CD4-positive, alpha-beta memory T cell (primary cell): ENCODE measurements at regions not wholly inside any gene's neighbourhood (a gene's known extent, or its start where the extent isn't known, plus 50 kb on each side); places are given as distances from the start of the nearest gene placed in this dataset.

Experiments
- CTCF ChIA-PET: fragments of 350-600 bp; sonication (Branson Sonifier 250); formaldehyde crosslinking; loops from one replicate; lab custom pipeline; 2021; ENCODE audit warnings: inconsistent platforms; ENCODE audit not compliant: partially characterized antibody; lab: Charles Lee
- POLR2A ChIA-PET: fragments of 350-600 bp; sonication (Branson Sonifier 250); formaldehyde crosslinking; loops from one replicate; lab custom pipeline; 2021; ENCODE audit not compliant: partially characterized antibody; lab: Charles Lee
- DNase-seq, 5 donors: peaks; one replicate each; pipeline versions ENCODE4 v3.0.0 to v3.0.0-alpha.2; 2020 to 2022; ENCODE audit warnings: mixed read lengths in 1 of 5
- H3K27ac ChIP-seq: one replicate; pipeline ENCODE4 v1.7.0; 2013; ENCODE audit warnings: low read depth, low read length
- H3K27me3 ChIP-seq: 2 replicates; pipeline ENCODE4 v1.7.0; 2013; ENCODE audit warnings: mild to moderate bottlenecking, low read length, moderate library complexity; ENCODE audit not compliant: insufficient read depth
- H3K36me3 ChIP-seq: 2 replicates; pipeline ENCODE4 v1.7.0; 2013; ENCODE audit warnings: mild to moderate bottlenecking, low read length, moderate library complexity; ENCODE audit not compliant: insufficient read depth
- H3K4me1 ChIP-seq: 2 replicates; pipeline ENCODE4 v1.7.0; 2013; ENCODE audit warnings: mild to moderate bottlenecking, low read length, moderate library complexity; ENCODE audit not compliant: insufficient read depth
- H3K4me3 ChIP-seq, 2 donors: one replicate each; pipeline ENCODE4 v1.7.0; 2013; ENCODE audit warnings: low read length in 2 of 2, mild to moderate bottlenecking in 1 of 2
- H3K9me3 ChIP-seq, 2 donors: one replicate each; pipeline ENCODE4 v1.7.0; 2013; ENCODE audit warnings: low read length in 2 of 2, control low read depth in 1 of 2; ENCODE audit not compliant: control insufficient read depth in 1 of 2
- H3K27ac Mint-ChIP-seq, 7 donors: one replicate each; pipeline ENCODE4 v1.8.0; 2020 to 2021; ENCODE audit warnings: mixed read lengths in 7 of 7, mild to moderate bottlenecking in 6 of 7, inconsistent platforms in 3 of 7, moderate library complexity in 3 of 7
- H3K27me3 Mint-ChIP-seq, 2 donors: one replicate each; pipeline ENCODE4 v1.8.0; 2020 to 2021; ENCODE audit warnings: mixed read lengths in 2 of 2
- H3K36me3 Mint-ChIP-seq, 2 donors: one replicate each; pipeline ENCODE4 v1.8.0; 2020 to 2021; ENCODE audit warnings: mixed read lengths in 2 of 2, inconsistent platforms in 1 of 2, mild to moderate bottlenecking in 1 of 2
- H3K4me1 Mint-ChIP-seq, 4 donors: one replicate each; pipeline ENCODE4 v1.8.0; 2020 to 2021; ENCODE audit warnings: mixed read lengths in 4 of 4, mild to moderate bottlenecking in 1 of 4
- H3K4me3 Mint-ChIP-seq, 8 donors: one replicate each; pipeline ENCODE4 v1.8.0; 2020 to 2021; ENCODE audit warnings: mixed read lengths in 8 of 8, mild to moderate bottlenecking in 7 of 8, moderate library complexity in 6 of 8, inconsistent platforms in 3 of 8
- H3K9me3 Mint-ChIP-seq, 8 donors: one replicate each; pipeline ENCODE4 v1.8.0; 2020 to 2021; ENCODE audit warnings: mixed read lengths in 8 of 8, mild to moderate bottlenecking in 5 of 8, inconsistent platforms in 3 of 8, moderate library complexity in 1 of 8
- intact Hi-C: fragments of 100-400 bp; cut with micrococcal nuclease; formaldehyde crosslinking; loops from one replicate; pipeline ENCODE4 v1.15.1; 2023

- peak overlapping the region in 4 of 7 donors; percentile 0 to 21 (median 16) for H3K27ac Mint-ChIP-seq
- POLR2A ChIA-PET, result interaction anchor here (0.9 to 2.0 kb wide), 2 partner anchors 39 to 92 kb away, joined by 4 to 5 read pairs; no protein-coding TSS in a partner anchor
- CTCF ChIA-PET, result interaction anchor here (0.8 to 0.9 kb wide), 2 partner anchors 37 to 44 kb away, joined by 3 read pairs; no protein-coding TSS in a partner anchor
These were observed 405.9 kb upstream of the TBL1XR1 start for GRCh38 chr3:177603148-177603603.

DNA sequence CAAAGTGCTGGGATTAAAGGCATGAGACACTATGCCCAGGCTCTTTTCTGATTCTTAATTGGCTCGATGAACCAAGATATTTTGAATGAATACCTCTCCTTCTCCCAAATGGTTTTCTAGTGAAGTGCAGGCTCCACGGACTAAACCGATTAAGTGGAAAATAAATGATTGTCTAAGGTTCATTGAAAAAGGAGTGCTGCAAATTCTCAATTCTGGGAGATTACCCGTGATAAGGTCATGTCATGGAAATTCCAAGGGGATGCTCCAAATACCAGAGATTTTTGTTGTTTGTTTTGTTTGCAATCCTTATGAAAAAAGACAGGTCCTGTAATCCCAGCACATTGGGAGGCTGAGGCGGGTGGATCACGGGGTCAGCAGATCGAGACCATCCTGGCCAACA is 406.9 kb upstream of the TBL1XR1 start:
- Histone ChIP-seq H3K9me3 (no peaks in the 10 kb centered on the region), H3K36me3 (no peaks in the 10 kb centered on the region), H3K4me3 (no peak overlapping the region), H3K4me1 (peaks cover 34% of the 10 kb centered on the region), H3K27me3 (no peaks in the 10 kb centered on the region), H3K27ac (no peak overlapping the region)
- H3K4me3 Mint-ChIP-seq, result no peak overlapping the region
- ChIA-PET POLR2A (no interaction called here), CTCF (no interaction called here)
- H3K27me3 Mint-ChIP-seq, result no peaks in the 10 kb centered on the region
- intact Hi-C loops, result no loop called here
- H3K36me3 Mint-ChIP-seq, result no peaks in the 10 kb centered on the region
- no peak for DNase-seq
- H3K9me3 Mint-ChIP-seq, result peaks cover 0 to 8% (median 2%) of the 10 kb centered on the region in 8 donors
- peaks cover 33 to 55% (median 43%) of the 10 kb centered on the region in 4 donors for H3K4me1 Mint-ChIP-seq
- no peak overlapping the region for H3K27ac Mint-ChIP-seq

More at GRCh38 chr3:177603148-177603603, 405.9 kb upstream of the TBL1XR1 start:
- H3K9me3 Mint-ChIP-seq, result peaks cover 0 to 8% (median 2%) of the 10 kb centered on the region in 8 donors
- Histone ChIP-seq H3K9me3 (no peaks in the 10 kb centered on the region), H3K36me3 (no peaks in the 10 kb centered on the region), H3K27me3 (no peaks in the 10 kb centered on the region), H3K4me3 (no peak overlapping the region), H3K27ac (no peak overlapping the region), H3K4me1 (peaks cover 44% of the 10 kb centered on the region)
- intact Hi-C loops, result no loop called here
- no peaks in the 10 kb centered on the region for H3K36me3 Mint-ChIP-seq
- H3K4me1 Mint-ChIP-seq, result peaks cover 42 to 65% (median 52%) of the 10 kb centered on the region in 4 donors
- H3K4me3 Mint-ChIP-seq, result no peak overlapping the region
- H3K27me3 Mint-ChIP-seq, result no peaks in the 10 kb centered on the region
- DNase-seq, result no peak

DNA sequence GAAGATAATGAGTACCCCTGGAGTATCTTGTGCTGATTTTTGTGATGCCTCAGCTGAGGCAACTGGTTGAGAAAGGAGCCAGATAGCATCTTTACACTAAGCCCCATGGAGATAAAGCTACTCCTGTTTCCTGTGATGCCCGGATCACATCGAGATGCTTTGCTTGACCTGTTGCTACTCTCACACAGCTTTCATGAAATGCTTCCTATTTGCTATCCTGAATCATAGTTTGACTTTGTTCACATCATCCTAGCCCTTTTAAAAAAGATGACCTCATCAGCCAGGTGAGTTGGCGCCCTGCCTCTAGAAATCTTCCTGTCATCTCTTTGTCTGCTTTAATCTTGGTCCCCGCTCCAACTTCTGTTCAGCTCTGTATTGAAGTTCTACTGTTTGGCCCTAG is 409.6 kb upstream of the TBL1XR1 start:
- POLR2A ChIA-PET, result interaction anchor here (1.2 to 2.0 kb wide), 2 partner anchors 8 to 36 kb away, joined by 3 to 8 read pairs; no protein-coding TSS in a partner anchor
- no peaks in the 10 kb centered on the region for H3K9me3 ChIP-seq
- Mint-ChIP-seq H3K9me3 (peaks cover 0 to 8% (median 2%) of the 10 kb centered on the region in 8 donors), H3K27me3 (no peaks in the 10 kb centered on the region), H3K27ac (peak overlapping the region in 5 of 7 donors; percentile 1 to 67 (median 49)), H3K36me3 (no peaks in the 10 kb centered on the region), H3K4me1 (peaks cover 22 to 34% (median 28%) of the 10 kb centered on the region in 4 donors), H3K4me3 (no peak overlapping the region)
- no peak overlapping the region for H3K27ac ChIP-seq
- H3K4me1 ChIP-seq, result peaks cover 19% of the 10 kb centered on the region
- no peak overlapping the region for H3K4me3 ChIP-seq
- H3K27me3 ChIP-seq, result no peaks in the 10 kb centered on the region
- no peak for DNase-seq
- H3K36me3 ChIP-seq, result no peaks in the 10 kb centered on the region
- CTCF ChIA-PET, result interaction anchor here (1.1 to 1.8 kb wide), 3 partner anchors 11 to 35 kb away, joined by 3 to 7 read pairs (median 3); no protein-coding TSS in a partner anchor
- intact Hi-C loops, result no loop called here

DNA sequence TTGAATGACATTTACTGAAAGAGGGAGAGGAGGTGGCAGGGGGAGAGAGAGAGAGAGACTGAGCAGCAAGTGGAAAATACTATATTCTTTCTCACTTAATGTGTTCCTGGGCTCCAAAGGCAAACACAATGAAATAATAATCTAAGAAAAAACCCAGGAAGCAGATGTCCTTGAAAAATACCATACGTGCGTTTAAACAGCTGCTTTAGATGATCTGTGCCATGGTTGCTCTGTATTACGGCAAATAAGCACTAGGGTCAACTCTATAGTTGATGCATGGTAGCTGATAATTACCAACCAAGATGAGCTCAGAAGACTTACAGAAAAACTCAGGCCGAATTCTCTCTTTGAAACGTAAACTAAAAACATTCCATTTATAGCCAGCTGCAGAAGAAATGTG is 410.3 kb upstream of the TBL1XR1 start:
- ChIA-PET POLR2A (interaction anchor here (1.2 to 2.0 kb wide), 3 partner anchors 8 to 60 kb away, joined by 3 to 8 read pairs (median 3); no protein-coding TSS in a partner anchor), CTCF (interaction anchor here (1.8 to 2.0 kb wide), 2 partner anchors 8 to 35 kb away, joined by 4 to 7 read pairs; no protein-coding TSS in a partner anchor)
- no peak for DNase-seq
- no peaks in the 10 kb centered on the region for H3K27me3 ChIP-seq
- no peaks in the 10 kb centered on the region for H3K9me3 ChIP-seq
- H3K27ac ChIP-seq, result no peak overlapping the region
- Mint-ChIP-seq H3K27me3 (no peaks in the 10 kb centered on the region), H3K36me3 (no peaks in the 10 kb centered on the region), H3K4me3 (no peak overlapping the region), H3K9me3 (peaks cover 0 to 8% (median 2%) of the 10 kb centered on the region in 8 donors), H3K27ac (peak overlapping the region in 1 of 7 donors; percentile 41), H3K4me1 (peaks cover 16 to 30% (median 22%) of the 10 kb centered on the region in 4 donors)
- H3K36me3 ChIP-seq, result no peaks in the 10 kb centered on the region
- H3K4me1 ChIP-seq, result peaks cover 12% of the 10 kb centered on the region
- intact Hi-C loops, result no loop called here
- H3K4me3 ChIP-seq, result no peak overlapping the region

GRCh38 chr3:177608443-177608842 is 411.2 kb upstream of the TBL1XR1 start:
- Mint-ChIP-seq H3K9me3 (peaks cover 0 to 8% (median 2%) of the 10 kb centered on the region in 8 donors), H3K27ac (no peak overlapping the region)
- CTCF ChIA-PET, result interaction anchor here (2.0 kb wide), 1 partner anchor 9 kb away, joined by 4 read pairs; no protein-coding TSS in a partner anchor

DNA sequence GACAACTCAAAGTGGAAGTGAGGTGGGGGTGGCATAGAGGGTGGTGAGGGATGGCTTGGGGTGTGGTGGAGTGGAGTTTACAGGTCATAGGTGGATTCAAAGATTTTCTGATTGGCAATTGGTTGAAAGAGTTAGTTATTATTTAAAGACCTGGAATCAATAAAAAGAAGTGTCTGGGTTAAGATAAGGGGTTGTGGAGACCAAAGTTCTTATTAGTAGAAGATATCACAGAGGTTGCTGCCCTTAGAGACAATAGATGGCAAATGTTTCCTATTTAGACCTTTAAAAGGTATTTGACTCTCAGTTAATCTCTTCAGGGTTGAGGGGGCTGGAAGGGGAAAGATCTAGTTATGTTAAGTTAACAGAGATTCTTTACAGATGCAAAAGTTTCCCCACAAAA is 412.3 kb upstream of the TBL1XR1 start:
- no peaks in the 10 kb centered on the region for H3K27me3 Mint-ChIP-seq
- peaks cover 9% of the 10 kb centered on the region for H3K4me1 ChIP-seq
- ChIA-PET CTCF (no interaction called here), POLR2A (no interaction called here)
- H3K27ac ChIP-seq, result no peak overlapping the region
- intact Hi-C loops, result no loop called here
- no peaks in the 10 kb centered on the region for H3K9me3 ChIP-seq
- H3K36me3 Mint-ChIP-seq, result no peaks in the 10 kb centered on the region
- H3K9me3 Mint-ChIP-seq, result peaks cover 0 to 8% (median 3%) of the 10 kb centered on the region in 8 donors
- H3K4me3 ChIP-seq, result no peak overlapping the region
- H3K4me1 Mint-ChIP-seq, result peaks cover 11 to 19% (median 12%) of the 10 kb centered on the region in 4 donors
- H3K27me3 ChIP-seq, result no peaks in the 10 kb centered on the region
- H3K27ac Mint-ChIP-seq, result no peak overlapping the region
- H3K36me3 ChIP-seq, result no peaks in the 10 kb centered on the region
- no peak for DNase-seq
- no peak overlapping the region for H3K4me3 Mint-ChIP-seq

More at GRCh38 chr3:177608443-177608842, 411.2 kb upstream of the TBL1XR1 start:
- Histone ChIP-seq H3K4me1 (peaks cover 9% of the 10 kb centered on the region), H3K27ac (no peak overlapping the region), H3K36me3 (no peaks in the 10 kb centered on the region), H3K9me3 (no peaks in the 10 kb centered on the region), H3K27me3 (no peaks in the 10 kb centered on the region), H3K4me3 (no peak overlapping the region)
- intact Hi-C loops, result no loop called here
- Mint-ChIP-seq H3K36me3 (no peaks in the 10 kb centered on the region), H3K4me3 (no peak overlapping the region), H3K4me1 (peaks cover 12 to 22% (median 15%) of the 10 kb centered on the region in 4 donors), H3K27me3 (no peaks in the 10 kb centered on the region)
- POLR2A ChIA-PET, result interaction anchor here (1.3 to 2.0 kb wide), 2 partner anchors 34 to 61 kb away, joined by 3 to 8 read pairs; no protein-coding TSS in a partner anchor
- no peak for DNase-seq

GRCh38 chr3:177610262-177610661 is 413.0 kb upstream of the TBL1XR1 start:
- H3K27ac Mint-ChIP-seq, result no peak overlapping the region
- no peaks in the 10 kb centered on the region for H3K27me3 ChIP-seq
- ChIA-PET CTCF (no interaction called here), POLR2A (no interaction called here)
- no peaks in the 10 kb centered on the region for H3K9me3 ChIP-seq
- H3K4me3 ChIP-seq, result no peak overlapping the region
- peaks cover 8 to 19% (median 14%) of the 10 kb centered on the region in 4 donors for H3K4me1 Mint-ChIP-seq
- DNase-seq, result no peak
- H3K4me1 ChIP-seq, result peaks cover 9% of the 10 kb centered on the region
- H3K27me3 Mint-ChIP-seq, result no peaks in the 10 kb centered on the region
- no peak overlapping the region for H3K27ac ChIP-seq
- no peaks in the 10 kb centered on the region for H3K36me3 ChIP-seq
- intact Hi-C loops, result no loop called here
- H3K9me3 Mint-ChIP-seq, result peaks cover 0 to 8% (median 3%) of the 10 kb centered on the region in 8 donors
- no peaks in the 10 kb centered on the region for H3K36me3 Mint-ChIP-seq
- no peak overlapping the region for H3K4me3 Mint-ChIP-seq
